ENCODE measurements at regions not wholly inside any gene's neighbourhood (a gene's known extent, or its start where the extent isn't known, plus 50 kb on each side); places are given as distances from the start of the nearest gene placed in this dataset.

GRCh38 chr2:7473135-7473771 is 556.0 kb downstream of the RNF144A start:
- no peak for DNase-seq

GRCh38 chr2:7476371-7476770 is 559.2 kb downstream of the RNF144A start:
- no peak for DNase-seq

- no peak for DNase-seq
Observed at GRCh38 chr2:7479603-7480002, 562.4 kb downstream of the RNF144A start.

DNA sequence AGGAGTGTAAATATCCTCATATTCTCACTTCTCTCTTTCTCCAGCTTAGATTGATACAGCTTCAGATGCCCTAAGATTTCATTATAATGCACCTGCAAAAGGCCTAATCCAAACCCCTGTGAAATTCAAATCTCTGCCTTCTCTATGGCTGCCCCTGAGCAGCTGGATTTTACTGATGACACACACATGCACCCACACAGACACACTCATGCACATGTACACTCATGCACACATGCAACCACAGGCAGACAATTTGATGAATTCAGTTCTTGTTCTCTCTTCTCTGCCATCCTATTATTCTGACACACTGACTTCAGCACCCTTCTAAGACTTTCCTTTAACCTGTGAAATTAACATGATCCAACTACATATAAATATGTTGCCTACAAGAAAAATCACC is 563.2 kb downstream of the RNF144A start:
- DNase-seq = no peak

DNA sequence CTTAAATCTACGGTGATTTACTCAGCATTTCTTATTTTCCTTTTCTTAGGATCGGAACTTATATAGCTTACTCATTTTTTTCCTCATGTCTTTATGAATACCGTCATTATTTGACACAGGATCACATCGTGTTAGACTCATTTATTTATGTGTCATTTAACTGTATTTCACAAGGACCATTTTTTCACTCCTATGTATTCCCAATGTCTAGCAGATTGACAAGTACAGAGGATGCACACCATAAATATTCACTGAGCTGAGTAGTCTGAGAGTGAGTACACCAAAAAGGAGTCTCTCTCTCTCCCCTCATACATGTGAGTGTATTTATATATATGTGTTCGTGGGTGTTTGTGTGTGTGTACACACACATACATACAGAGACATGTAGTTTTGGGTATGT is 573.5 kb downstream of the RNF144A start:
- DNase-seq = no peak

GRCh38 chr2:7492719-7493118 is 575.5 kb downstream of the RNF144A start:
- no peak for DNase-seq

GRCh38 chr2:7497178-7497577 is 580.0 kb downstream of the RNF144A start:
- DNase-seq = no peak

DNA sequence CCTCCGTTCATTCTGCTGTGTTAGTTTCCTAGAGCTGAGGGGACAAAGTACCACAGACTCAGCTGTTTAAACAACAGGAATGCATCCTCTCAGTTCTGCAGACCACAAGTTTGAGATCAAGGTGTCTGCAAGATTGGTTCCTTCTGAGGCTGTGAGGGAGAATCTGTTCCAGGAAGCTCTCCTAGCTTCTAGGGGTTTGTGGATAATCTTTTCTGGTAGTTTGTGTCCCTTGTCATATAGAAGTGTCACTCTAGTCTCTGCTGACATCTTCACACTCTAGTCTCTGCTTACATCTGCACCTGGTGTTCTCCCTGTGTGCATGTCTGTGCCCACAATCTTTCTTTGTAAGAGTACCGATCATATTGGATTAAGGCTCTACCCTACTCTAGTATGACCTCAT is 581.8 kb downstream of the RNF144A start:
- DNase-seq = no peak

- DNase-seq = no peak
Observed at GRCh38 chr2:7502336-7502735, 585.1 kb downstream of the RNF144A start.

- DNase-seq = no peak
Observed at GRCh38 chr2:7508296-7508943, 591.2 kb downstream of the RNF144A start.

DNA sequence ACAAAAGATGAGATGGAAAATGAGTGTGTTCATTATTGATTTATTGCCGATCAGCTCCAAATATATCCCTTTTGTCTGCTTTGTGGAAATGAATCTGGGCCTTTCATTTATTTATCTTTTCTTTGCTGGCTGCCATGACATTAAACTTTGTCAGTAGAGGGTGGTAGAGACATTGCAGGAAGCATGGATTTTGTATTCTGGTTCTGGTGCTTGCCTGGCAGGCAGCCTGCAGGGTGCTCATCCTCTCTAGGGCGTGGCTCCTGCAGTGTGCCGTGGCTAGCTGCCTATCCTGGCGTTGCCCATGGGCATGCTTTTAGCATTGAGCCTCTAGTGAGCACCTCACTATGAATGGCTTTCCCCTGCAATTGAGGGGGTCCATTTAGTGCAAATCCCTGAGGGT is 593.1 kb downstream of the RNF144A start:
- no peak for DNase-seq

DNA sequence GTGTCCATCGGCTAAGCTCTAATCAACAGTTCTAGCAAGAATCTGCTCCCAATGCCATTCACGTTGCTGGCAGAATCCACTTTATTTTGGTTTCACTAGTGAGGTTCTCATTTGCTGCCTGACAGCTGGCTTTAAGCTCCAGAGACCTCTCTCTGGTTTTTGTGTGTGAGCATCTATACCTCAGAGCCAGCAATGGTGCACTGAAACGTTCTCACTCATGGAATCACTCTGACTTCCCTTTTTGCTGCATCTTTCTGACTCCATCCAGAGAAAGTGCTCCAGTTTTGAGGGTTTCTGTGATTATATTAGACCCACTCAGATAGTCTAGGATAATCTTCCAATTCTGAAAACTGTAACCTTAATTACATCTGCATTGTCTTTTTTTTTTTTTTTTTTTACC is 596.6 kb downstream of the RNF144A start:
- DNase-seq = no peak

- DNase-seq = no peak
Observed at GRCh38 chr2:7515327-7515726, 598.1 kb downstream of the RNF144A start.

DNA sequence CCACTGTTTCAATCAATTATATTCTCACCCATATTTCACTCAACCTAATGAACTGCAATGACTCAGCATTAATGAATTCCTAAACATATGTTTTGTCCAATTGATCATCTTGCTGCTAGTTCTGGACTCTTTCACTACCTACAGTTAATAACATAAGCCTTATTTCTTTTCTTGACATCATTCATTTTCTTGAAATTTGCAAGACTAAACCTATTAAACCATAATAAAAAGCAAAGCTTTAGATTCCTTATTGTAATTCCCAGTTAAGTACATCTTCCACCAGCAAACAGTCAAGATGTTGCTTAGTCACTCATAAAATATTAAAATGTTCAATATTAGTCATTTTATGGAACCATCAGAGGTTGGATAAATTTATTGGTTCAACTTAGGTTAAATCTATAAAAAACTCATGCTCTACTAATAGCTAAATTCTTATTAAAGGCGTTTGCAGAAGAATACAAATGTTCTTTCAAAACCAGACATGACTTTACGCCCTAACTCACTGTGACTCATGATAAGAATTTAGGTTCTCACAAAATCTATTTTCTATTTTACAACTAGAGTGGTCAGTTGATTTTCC is 599.4 kb downstream of the RNF144A start:
- DNase-seq = no peak

GRCh38 chr2:7517088-7517487 is 599.9 kb downstream of the RNF144A start:
- no peak for DNase-seq

- DNase-seq = no peak
Observed at GRCh38 chr2:7517851-7518250, 600.6 kb downstream of the RNF144A start.

GRCh38 chr2:7523481-7524120 is 606.4 kb downstream of the RNF144A start:
- DNase-seq = no peak

- DNase-seq = no peak
Observed at GRCh38 chr2:7524195-7524594, 607.0 kb downstream of the RNF144A start.

DNA sequence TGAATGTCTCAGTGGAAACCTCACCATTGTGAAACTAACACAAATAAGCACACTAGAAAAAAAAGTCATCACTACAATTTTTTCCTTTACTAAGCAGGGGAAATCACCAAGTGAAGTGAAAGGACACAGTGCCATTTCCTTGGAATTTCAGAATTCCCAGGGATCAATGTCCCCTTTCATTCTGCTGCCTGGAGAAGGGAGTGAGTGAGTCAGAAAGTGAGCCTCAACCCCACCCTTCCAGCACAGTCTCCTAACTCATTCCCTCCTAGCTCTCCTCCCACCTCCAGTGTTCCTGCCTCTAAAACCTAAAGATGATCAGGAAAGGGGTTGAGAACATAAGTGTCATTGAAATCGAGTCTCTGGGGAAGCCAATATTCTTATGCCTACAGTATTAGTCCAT is 608.5 kb downstream of the RNF144A start:
- no peak for DNase-seq

DNA sequence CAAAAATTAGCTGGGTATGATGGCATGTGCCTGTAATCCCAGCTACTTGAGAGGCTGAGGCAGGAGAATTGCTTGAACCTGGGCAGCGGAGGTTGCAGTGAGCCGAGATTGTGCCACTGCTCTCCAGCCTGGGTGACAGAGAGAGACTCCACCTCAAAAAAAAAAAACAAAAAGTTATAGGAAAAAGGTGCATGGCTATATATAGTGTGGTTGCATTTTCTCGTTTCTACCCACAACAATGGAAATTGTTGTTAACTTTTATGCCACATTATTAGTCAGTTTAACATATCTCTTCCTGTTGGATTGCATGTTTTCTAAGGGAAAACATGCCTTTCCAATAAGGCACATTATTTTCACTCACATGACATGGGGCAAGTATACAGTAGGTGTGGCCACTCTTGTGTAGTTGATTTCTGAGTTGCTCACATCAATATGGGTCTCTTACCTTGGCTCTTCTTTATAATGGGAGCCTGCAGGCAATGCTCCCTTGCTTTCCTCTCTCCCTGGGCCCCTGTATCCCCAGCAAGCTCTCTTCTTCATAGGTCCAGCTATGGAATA is 610.0 kb downstream of the RNF144A start:
- DNase-seq = no peak

GRCh38 chr2:7530001-7530400 is 612.8 kb downstream of the RNF144A start:
- DNase-seq = no peak

GRCh38 chr2:7539077-7539476 is 621.9 kb downstream of the RNF144A start:
- DNase-seq = no peak

DNA sequence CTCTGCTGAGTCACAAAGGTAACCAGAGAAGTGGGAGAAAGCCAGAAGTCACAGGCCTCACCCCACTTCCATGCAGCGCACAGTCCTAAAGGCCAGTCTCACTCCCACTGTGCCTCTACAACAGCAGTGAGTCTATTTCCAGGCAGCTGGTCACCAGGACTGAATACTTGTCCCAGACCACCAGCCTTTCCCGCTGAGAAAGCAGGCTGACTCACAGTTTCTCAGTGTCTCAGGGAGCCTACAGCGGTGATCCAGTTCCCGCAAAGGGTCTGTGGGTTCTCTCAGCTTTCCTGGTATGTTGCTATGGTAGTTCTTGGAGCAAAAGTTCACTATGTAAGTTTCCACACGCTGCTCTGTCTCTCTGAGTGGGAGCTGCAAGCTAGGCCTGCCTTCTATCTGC is 622.5 kb downstream of the RNF144A start:
- no peak for DNase-seq

Measured in activated gamma-delta T cell (primary cell).